ENCODE measurements at regions not wholly inside any gene's neighbourhood (a gene's known extent, or its start where the extent isn't known, plus 50 kb on each side); places are given as distances from the start of the nearest gene placed in this dataset.

- no peak for TF ChIP-seq CTCF (IDR thresholded peaks at IDR 0.05 in 2 of 3, conservative IDR thresholded peaks at IDR 0.05 in 1 of 3; ENCODE audit: control insufficient read depth in 2 of 3, extremely low read depth in 1 of 3, insufficient read depth in 1 of 3, low read depth in 3 of 3, low read length in 3 of 3)
- no peak for TF ChIP-seq BRCA1 (IDR thresholded peaks at IDR 0.05; ENCODE audit: low read depth, low read length)
- 0 out of 2 replicates have a peak, but pooled peaks have one; percentile 20 for TF ChIP-seq NFIC (IDR thresholded peaks at IDR 0.05; ENCODE audit: low read depth, low read length)
- TF ChIP-seq, protein P1, sequence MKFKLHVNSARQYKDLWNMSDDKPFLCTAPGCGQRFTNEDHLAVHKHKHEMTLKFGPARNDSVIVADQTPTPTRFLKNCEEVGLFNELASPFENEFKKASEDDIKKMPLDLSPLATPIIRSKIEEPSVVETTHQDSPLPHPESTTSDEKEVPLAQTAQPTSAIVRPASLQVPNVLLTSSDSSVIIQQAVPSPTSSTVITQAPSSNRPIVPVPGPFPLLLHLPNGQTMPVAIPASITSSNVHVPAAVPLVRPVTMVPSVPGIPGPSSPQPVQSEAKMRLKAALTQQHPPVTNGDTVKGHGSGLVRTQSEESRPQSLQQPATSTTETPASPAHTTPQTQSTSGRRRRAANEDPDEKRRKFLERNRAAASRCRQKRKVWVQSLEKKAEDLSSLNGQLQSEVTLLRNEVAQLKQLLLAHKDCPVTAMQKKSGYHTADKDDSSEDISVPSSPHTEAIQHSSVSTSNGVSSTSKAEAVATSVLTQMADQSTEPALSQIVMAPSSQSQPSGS (IDR thresholded peaks at IDR 0.05; ENCODE audit: low read length), result no peak
- TF ChIP-seq EP300 (IDR thresholded peaks at IDR 0.05; ENCODE audit: borderline replicate concordance in 1 of 2, control insufficient read depth in 1 of 2, low read depth in 2 of 2, low read length in 2 of 2), result no peak
- TF ChIP-seq RCOR1 (conservative IDR thresholded peaks at IDR 0.05; ENCODE audit: low read depth, low read length), result no peak
- TF ChIP-seq, protein P2, sequence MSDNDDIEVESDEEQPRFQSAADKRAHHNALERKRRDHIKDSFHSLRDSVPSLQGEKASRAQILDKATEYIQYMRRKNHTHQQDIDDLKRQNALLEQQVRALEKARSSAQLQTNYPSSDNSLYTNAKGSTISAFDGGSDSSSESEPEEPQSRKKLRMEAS (IDR thresholded peaks at IDR 0.05; ENCODE audit: low read depth, low read length), result no peak
- no peak for TF ChIP-seq ZZZ3 (IDR thresholded peaks at IDR 0.05; ENCODE audit: control insufficient read depth, insufficient read length, low read depth)
- no peak for TF ChIP-seq ZBTB40 (IDR thresholded peaks at IDR 0.05; ENCODE audit: borderline replicate concordance)
- TF ChIP-seq, protein P3, sequence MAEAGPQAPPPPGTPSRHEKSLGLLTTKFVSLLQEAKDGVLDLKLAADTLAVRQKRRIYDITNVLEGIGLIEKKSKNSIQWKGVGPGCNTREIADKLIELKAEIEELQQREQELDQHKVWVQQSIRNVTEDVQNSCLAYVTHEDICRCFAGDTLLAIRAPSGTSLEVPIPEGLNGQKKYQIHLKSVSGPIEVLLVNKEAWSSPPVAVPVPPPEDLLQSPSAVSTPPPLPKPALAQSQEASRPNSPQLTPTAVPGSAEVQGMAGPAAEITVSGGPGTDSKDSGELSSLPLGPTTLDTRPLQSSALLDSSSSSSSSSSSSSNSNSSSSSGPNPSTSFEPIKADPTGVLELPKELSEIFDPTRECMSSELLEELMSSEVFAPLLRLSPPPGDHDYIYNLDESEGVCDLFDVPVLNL (IDR thresholded peaks at IDR 0.05; ENCODE audit: low read depth, low read length), result no peak
- no peak for TF ChIP-seq NFYA (IDR thresholded peaks at IDR 0.05; ENCODE audit: borderline replicate concordance, low read depth, low read length)
- TF ChIP-seq, protein P4, sequence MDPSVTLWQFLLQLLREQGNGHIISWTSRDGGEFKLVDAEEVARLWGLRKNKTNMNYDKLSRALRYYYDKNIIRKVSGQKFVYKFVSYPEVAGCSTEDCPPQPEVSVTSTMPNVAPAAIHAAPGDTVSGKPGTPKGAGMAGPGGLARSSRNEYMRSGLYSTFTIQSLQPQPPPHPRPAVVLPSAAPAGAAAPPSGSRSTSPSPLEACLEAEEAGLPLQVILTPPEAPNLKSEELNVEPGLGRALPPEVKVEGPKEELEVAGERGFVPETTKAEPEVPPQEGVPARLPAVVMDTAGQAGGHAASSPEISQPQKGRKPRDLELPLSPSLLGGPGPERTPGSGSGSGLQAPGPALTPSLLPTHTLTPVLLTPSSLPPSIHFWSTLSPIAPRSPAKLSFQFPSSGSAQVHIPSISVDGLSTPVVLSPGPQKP (IDR thresholded peaks at IDR 0.05; ENCODE audit: low read depth, low read length), result no peak
- TF ChIP-seq HDGF (IDR thresholded peaks at IDR 0.05), result no peak
- TF ChIP-seq NFYB (IDR thresholded peaks at IDR 0.05; ENCODE audit: insufficient read depth, low read depth, low read length), result no peak
These were observed 205.6 kb upstream of the DMRTA1 start for GRCh38 chr9:22241024-22241423.
